Fibroblast of lung (primary cell): ENCODE measurements at regions not wholly inside any gene's neighbourhood (a gene's known extent, or its start where the extent isn't known, plus 50 kb on each side); places are given as distances from the start of the nearest gene placed in this dataset.

ENCODE experiments used
- DNase-seq, 2 donors: peaks; one replicate each; pipeline versions ENCODE4 v3.0.0 to v3.0.0-alpha.2; 2010; ENCODE audit warnings: low read depth in 2 of 2
- H2AFZ ChIP-seq: 2 replicates; pipeline ENCODE4 v1.5.1; 2012; ENCODE audit warnings: low read length, control low read depth, inconsistent platforms
- H3K27ac ChIP-seq: 2 replicates; pipeline ENCODE4 v1.5.1; 2011; ENCODE audit warnings: low read length, control low read depth; ENCODE audit not compliant: insufficient read depth
- H3K27me3 ChIP-seq: 2 replicates; pipeline ENCODE4 v1.5.1; 2011; ENCODE audit warnings: mild to moderate bottlenecking, low read length; ENCODE audit not compliant: control insufficient read depth, insufficient read depth
- H3K36me3 ChIP-seq: 2 replicates; pipeline ENCODE4 v1.5.1; 2011; ENCODE audit warnings: low read length; ENCODE audit not compliant: control insufficient read depth, insufficient read depth
- H3K4me1 ChIP-seq: 2 replicates; pipeline ENCODE4 v1.5.1; 2011; ENCODE audit warnings: low read length; ENCODE audit not compliant: control insufficient read depth, insufficient read depth; ENCODE audit errors: extremely low read depth
- H3K4me2 ChIP-seq: 2 replicates; pipeline ENCODE4 v1.5.1; 2011; ENCODE audit warnings: low read length, control low read depth; ENCODE audit not compliant: insufficient read depth; ENCODE audit errors: extremely low read depth
- H3K4me3 ChIP-seq, 4 experiments: fragments of 200-600 bp in 1 of 4; sonication (generic) in 1 of 4; replicated peaks in 1 of 4; 2 replicates each; pipeline ENCODE4 v1.5.1; 2011 to 2016; ENCODE audit warnings: low read length in 4 of 4, low read depth in 3 of 4, mild to moderate bottlenecking in 3 of 4, control low read depth in 2 of 4, inconsistent platforms in 1 of 4, mixed read lengths in 1 of 4; ENCODE audit not compliant: insufficient read depth in 1 of 4; ENCODE audit errors: control extremely low read depth in 1 of 4
- H3K79me2 ChIP-seq: 2 replicates; pipeline ENCODE4 v1.5.1; 2012; ENCODE audit warnings: mild to moderate bottlenecking, low read length, inconsistent platforms; ENCODE audit not compliant: control insufficient read depth, insufficient read depth
- H3K9ac ChIP-seq: 2 replicates; pipeline ENCODE4 v1.5.1; 2011; ENCODE audit warnings: mild to moderate bottlenecking, low read length, control low read depth; ENCODE audit not compliant: insufficient read depth
- H3K9me3 ChIP-seq: 2 replicates; pipeline ENCODE4 v1.5.1; 2012; ENCODE audit warnings: low read depth, low read length; ENCODE audit not compliant: control insufficient read depth, insufficient read depth
- H4K20me1 ChIP-seq: 2 replicates; pipeline ENCODE4 v1.5.1; 2011; ENCODE audit warnings: low read length; ENCODE audit not compliant: control insufficient read depth, insufficient read depth; ENCODE audit errors: extremely low read depth
- EZH2 ChIP-seq: IDR thresholded peaks from 2 replicates; pipeline ENCODE4 v1.5.1; 2012; ENCODE audit warnings: low read length, control low read depth, mild to moderate bottlenecking; ENCODE audit errors: missing control alignments
- TF ChIP-seq, protein P1 (sequence below), 2 donors: IDR thresholded peaks in 1 of 2; conservative IDR thresholded peaks in 1 of 2; 1 replicate in 1 of 2; 2 replicates in 1 of 2; pipeline ENCODE4 v1.5.1; 2011 to 2012; ENCODE audit warnings: low read length in 2 of 2, control low read depth in 1 of 2, inconsistent platforms in 1 of 2, low read depth in 1 of 2, mild to moderate bottlenecking in 1 of 2

- Histone ChIP-seq H4K20me1 (no peaks in the 10 kb centered on the region), H3K9me3 (no peaks in the 10 kb centered on the region), H3K4me3 (no peak overlapping the region), H3K36me3 (no peaks in the 10 kb centered on the region), H3K27me3 (no peaks in the 10 kb centered on the region), H3K27ac (no peak overlapping the region), H3K4me2 (no peak overlapping the region), H3K4me1 (no peaks in the 10 kb centered on the region), H3K79me2 (no peaks in the 10 kb centered on the region), H3K9ac (no peak overlapping the region), H2AFZ (no peak overlapping the region)
- no peak for TF ChIP-seq EZH2
- TF ChIP-seq, protein P1, sequence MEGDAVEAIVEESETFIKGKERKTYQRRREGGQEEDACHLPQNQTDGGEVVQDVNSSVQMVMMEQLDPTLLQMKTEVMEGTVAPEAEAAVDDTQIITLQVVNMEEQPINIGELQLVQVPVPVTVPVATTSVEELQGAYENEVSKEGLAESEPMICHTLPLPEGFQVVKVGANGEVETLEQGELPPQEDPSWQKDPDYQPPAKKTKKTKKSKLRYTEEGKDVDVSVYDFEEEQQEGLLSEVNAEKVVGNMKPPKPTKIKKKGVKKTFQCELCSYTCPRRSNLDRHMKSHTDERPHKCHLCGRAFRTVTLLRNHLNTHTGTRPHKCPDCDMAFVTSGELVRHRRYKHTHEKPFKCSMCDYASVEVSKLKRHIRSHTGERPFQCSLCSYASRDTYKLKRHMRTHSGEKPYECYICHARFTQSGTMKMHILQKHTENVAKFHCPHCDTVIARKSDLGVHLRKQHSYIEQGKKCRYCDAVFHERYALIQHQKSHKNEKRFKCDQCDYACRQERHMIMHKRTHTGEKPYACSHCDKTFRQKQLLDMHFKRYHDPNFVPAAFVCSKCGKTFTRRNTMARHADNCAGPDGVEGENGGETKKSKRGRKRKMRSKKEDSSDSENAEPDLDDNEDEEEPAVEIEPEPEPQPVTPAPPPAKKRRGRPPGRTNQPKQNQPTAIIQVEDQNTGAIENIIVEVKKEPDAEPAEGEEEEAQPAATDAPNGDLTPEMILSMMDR (conservative IDR thresholded peaks at IDR 0.05 in 1 of 2, IDR thresholded peaks at IDR 0.05 in 1 of 2; ENCODE audit: low read depth in 1 of 2, low read length in 2 of 2) = no peak
- DNase-seq = no peak
Measured at GRCh38 chr5:168022446-168023169, 268.8 kb upstream of the WWC1 start.

DNA sequence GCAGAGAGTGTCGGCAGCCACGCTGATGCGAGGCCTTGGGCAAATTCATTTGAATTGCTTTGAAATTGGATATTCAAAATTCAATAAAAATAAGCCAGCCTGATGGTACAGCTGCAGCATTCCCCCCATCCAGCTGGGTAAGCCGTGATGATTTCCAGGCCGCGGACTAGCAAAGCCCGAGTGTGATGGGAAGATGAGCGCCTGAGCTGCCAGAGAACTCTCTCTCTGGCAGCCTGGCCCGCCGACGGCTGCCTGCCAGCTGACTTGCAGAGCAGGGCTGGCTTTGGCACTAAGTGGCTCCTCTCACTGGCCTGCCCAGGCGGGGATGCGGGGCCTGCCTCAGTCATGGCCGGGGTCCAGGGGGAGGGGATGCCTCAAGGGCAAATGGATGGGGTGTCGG lies 268.3 kb upstream of the WWC1 start:
- no peaks in the 10 kb centered on the region for H3K4me1 ChIP-seq
- no peaks in the 10 kb centered on the region for H3K79me2 ChIP-seq
- no peak overlapping the region for H3K9ac ChIP-seq
- no peak overlapping the region for H3K4me3 ChIP-seq
- peak in 1 of 2 donors; percentile 15 for DNase-seq
- H2AFZ ChIP-seq = no peak overlapping the region
- no peak overlapping the region for H3K4me2 ChIP-seq
- H3K36me3 ChIP-seq = no peaks in the 10 kb centered on the region
- no peaks in the 10 kb centered on the region for H3K27me3 ChIP-seq
- no peaks in the 10 kb centered on the region for H3K9me3 ChIP-seq
- no peak overlapping the region for H3K27ac ChIP-seq
- TF ChIP-seq, protein P1 (conservative IDR thresholded peaks at IDR 0.05 in 1 of 2, IDR thresholded peaks at IDR 0.05 in 1 of 2; ENCODE audit: low read depth in 1 of 2, low read length in 2 of 2) = no peak
- TF ChIP-seq EZH2 = no peak
- no peaks in the 10 kb centered on the region for H4K20me1 ChIP-seq

DNA sequence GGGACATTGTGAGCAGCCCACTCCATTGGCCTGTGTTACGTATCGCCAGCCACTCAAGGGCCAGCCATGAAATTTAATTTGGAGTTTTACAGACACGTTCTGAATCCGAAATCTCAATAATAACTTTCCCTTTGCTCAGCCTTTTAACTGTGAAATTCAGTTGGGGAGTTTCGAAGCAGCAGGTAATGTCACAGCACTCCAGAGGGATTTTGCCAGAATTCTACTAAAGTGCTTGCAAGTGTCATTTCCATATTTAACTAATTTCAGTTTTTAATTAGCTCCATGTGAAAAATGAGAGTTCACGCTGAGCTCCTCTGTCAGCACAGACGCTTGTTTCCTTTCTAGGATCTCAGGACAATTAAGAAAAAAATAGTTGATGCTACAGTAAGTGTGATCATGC lies 267.1 kb upstream of the WWC1 start:
- no peaks in the 10 kb centered on the region for H3K79me2 ChIP-seq
- no peak overlapping the region for H3K4me2 ChIP-seq
- H3K36me3 ChIP-seq = no peaks in the 10 kb centered on the region
- no peaks in the 10 kb centered on the region for H3K9me3 ChIP-seq
- no peak overlapping the region for H3K4me3 ChIP-seq
- TF ChIP-seq, protein P1 (conservative IDR thresholded peaks at IDR 0.05 in 1 of 2, IDR thresholded peaks at IDR 0.05 in 1 of 2; ENCODE audit: low read depth in 1 of 2, low read length in 2 of 2) = no peak
- no peak for TF ChIP-seq EZH2
- no peak for DNase-seq
- H4K20me1 ChIP-seq = no peaks in the 10 kb centered on the region
- no peak overlapping the region for H3K9ac ChIP-seq
- H3K4me1 ChIP-seq = no peaks in the 10 kb centered on the region
- no peak overlapping the region for H3K27ac ChIP-seq
- H3K27me3 ChIP-seq = no peaks in the 10 kb centered on the region
- H2AFZ ChIP-seq = no peak overlapping the region
